Activated CD4-positive, alpha-beta memory T cell treated with anti-CD3 and anti-CD28 coated beads for 36 hours (primary cell): ENCODE measurements at regions not wholly inside any gene's neighbourhood (a gene's known extent, or its start where the extent isn't known, plus 50 kb on each side); places are given as distances from the start of the nearest gene placed in this dataset.

Experiments used
- CTCF ChIA-PET: fragments of 350-600 bp; sonication (Branson Sonifier 250); formaldehyde crosslinking; loops from one replicate; lab custom pipeline; 2021; ENCODE audit warnings: antibody characterized with exemption, inconsistent platforms; lab: Charles Lee
- POLR2A ChIA-PET: fragments of 350-600 bp; sonication (Branson Sonifier 250); formaldehyde crosslinking; loops from one replicate; lab custom pipeline; 2021; ENCODE audit warnings: antibody characterized with exemption; lab: Charles Lee
- DNase-seq: peaks from one replicate; pipeline ENCODE4 v3.0.0-alpha.2; 2020
- H3K27ac Mint-ChIP-seq: one replicate; pipeline ENCODE4 v1.8.0; 2021; ENCODE audit warnings: mixed read lengths
- H3K27me3 Mint-ChIP-seq: one replicate; pipeline ENCODE4 v1.8.0; 2021; ENCODE audit warnings: mixed read lengths
- H3K36me3 Mint-ChIP-seq: one replicate; pipeline ENCODE4 v1.8.0; 2021; ENCODE audit warnings: mixed read lengths
- H3K4me1 Mint-ChIP-seq: one replicate; pipeline ENCODE4 v1.8.0; 2021; ENCODE audit warnings: low read depth, mixed read lengths
- H3K4me3 Mint-ChIP-seq: one replicate; pipeline ENCODE4 v1.8.0; 2021; ENCODE audit warnings: mild to moderate bottlenecking, mixed read lengths
- H3K9me3 Mint-ChIP-seq: one replicate; pipeline ENCODE4 v1.8.0; 2021; ENCODE audit warnings: mixed read lengths
- intact Hi-C: fragments of 100-400 bp; cut with micrococcal nuclease; formaldehyde crosslinking; loops from one replicate; pipeline ENCODE4 v1.15.1; 2023

DNA sequence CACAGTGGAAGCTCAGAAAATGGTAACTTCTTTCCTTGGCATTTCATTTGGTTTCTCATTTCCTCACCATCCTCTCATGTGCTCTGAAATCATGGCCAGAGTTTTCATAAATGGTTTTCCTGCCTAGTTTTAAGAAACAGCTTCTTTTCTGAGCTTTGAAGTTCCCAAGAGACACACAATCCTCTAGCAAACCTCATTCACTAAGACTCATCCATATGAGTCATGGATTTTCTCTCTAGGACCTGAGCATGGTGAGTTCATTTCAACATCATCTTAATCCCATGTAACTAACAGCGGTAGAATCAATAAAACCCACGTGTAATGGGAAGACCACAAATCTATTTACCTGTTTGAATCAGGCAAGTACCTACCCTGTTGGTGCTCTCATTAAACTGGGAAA, 274.5 kb upstream of the LRTM1 start:
- ChIA-PET POLR2A (no interaction called here), CTCF (interaction anchor here (0.6 kb wide), 1 partner anchor 212 kb away, joined by 3 read pairs; no protein-coding TSS in a partner anchor)
- DNase-seq, result no peak
- Mint-ChIP-seq H3K36me3 (no peaks in the 10 kb centered on the region), H3K4me1 (no peaks in the 10 kb centered on the region), H3K27me3 (no peaks in the 10 kb centered on the region), H3K9me3 (no peaks in the 10 kb centered on the region), H3K4me3 (no peak overlapping the region), H3K27ac (no peak overlapping the region)
- intact Hi-C loops, result loop anchor here (10.0 kb wide), 1 partner anchor 522 kb away; no protein-coding TSS in a partner anchor

DNA sequence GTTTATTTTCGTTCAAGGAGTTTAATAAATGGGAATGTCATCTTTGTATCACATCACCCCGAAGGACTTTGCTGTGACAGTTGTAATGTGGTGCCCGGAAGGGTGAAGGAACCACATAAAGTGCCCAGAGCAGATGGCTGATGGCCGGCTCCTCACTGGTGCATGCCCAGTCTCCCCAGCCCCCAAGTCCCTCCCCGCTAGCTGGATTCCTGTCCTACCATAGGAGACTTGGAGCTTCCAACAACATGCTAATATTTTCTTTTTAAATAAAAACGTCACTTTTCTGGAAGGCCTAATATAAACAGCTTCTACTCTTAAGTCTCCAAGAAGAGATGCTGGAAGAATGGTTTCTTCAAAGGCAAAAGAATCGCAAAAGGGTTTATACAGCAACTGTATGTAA, 273.9 kb upstream of the LRTM1 start:
- CTCF ChIA-PET, result no interaction called here
- DNase-seq, result no peak
- Mint-ChIP-seq H3K9me3 (no peaks in the 10 kb centered on the region), H3K4me3 (no peak overlapping the region), H3K27me3 (no peaks in the 10 kb centered on the region), H3K27ac (no peak overlapping the region), H3K4me1 (no peaks in the 10 kb centered on the region), H3K36me3 (no peaks in the 10 kb centered on the region)
- POLR2A ChIA-PET, result no interaction called here
- intact Hi-C loops, result loop anchor here (10.0 kb wide), 1 partner anchor 523 kb away; no protein-coding TSS in a partner anchor

DNA sequence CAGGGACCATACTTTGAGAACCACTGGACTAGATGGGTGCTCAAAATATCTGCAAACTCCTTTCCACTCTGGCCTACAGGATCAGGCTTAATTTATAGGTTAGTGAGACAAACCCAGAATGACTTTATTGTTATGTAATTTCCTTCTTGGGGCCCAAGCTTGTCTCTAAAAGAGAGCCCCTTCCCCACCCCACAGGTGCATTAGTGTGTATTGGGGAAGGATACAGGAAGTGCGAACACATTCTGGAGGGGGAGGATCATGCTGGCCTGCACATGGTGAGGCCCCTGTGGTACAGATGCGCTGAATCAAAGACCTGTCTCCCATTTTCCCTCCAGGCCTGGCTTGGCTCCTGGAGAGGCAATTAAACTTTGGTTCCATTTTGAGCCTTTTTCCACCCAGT, 273.0 kb upstream of the LRTM1 start:
- DNase-seq, result no peak
- Mint-ChIP-seq H3K4me1 (no peaks in the 10 kb centered on the region), H3K27ac (no peak overlapping the region), H3K36me3 (no peaks in the 10 kb centered on the region), H3K27me3 (no peaks in the 10 kb centered on the region), H3K4me3 (no peak overlapping the region), H3K9me3 (no peaks in the 10 kb centered on the region)
- ChIA-PET CTCF (no interaction called here), POLR2A (no interaction called here)
- intact Hi-C loops, result loop anchor here (10.0 kb wide), 1 partner anchor 524 kb away; no protein-coding TSS in a partner anchor

DNA sequence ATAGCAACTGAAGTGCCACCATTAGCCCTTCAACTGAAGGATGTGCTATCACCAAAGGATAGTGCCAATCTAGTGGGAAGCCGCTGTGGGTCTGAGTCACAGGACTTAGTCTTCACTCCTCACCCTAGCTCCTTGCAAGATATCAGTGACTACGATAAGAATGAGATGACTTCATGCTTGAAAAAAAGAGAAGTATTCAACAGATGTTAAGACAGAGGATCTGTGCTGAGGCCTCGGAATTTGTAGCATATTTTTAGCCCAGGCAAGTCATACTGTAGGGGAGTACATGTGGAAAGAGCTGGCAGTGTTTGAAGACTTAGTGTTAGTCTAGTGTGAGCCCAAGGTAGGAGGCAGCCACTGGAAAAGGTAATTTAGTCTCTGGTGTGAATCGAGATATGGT, 270.7 kb upstream of the LRTM1 start:
- no peaks in the 10 kb centered on the region for H3K4me1 Mint-ChIP-seq
- no peak for DNase-seq
- no peaks in the 10 kb centered on the region for H3K36me3 Mint-ChIP-seq
- no peak overlapping the region for H3K27ac Mint-ChIP-seq
- no peak overlapping the region for H3K4me3 Mint-ChIP-seq
- CTCF ChIA-PET, result no interaction called here
- intact Hi-C loops, result no loop called here
- POLR2A ChIA-PET, result no interaction called here
- no peaks in the 10 kb centered on the region for H3K27me3 Mint-ChIP-seq
- H3K9me3 Mint-ChIP-seq, result no peaks in the 10 kb centered on the region

DNA sequence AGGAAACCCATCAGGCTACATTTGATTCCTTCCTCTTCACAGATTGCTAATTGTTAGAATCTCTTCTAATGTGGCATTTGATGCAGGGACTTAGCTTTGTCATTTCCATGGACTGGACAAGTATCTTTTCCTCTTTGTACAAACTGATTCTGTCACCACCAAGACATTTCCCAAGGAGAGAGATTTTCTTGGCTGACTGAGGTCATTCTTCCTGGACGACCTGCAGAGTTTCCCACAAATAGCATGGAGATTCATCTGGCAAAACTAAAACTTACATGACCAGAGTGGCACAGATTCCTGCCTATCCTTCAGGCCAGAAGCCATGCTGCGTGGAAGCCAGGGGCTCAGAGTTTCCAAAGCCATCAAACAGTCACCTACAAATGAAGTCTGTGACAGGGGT, 269.2 kb upstream of the LRTM1 start:
- Mint-ChIP-seq H3K4me3 (no peak overlapping the region), H3K4me1 (no peaks in the 10 kb centered on the region)
- CTCF ChIA-PET, result no interaction called here

DNA sequence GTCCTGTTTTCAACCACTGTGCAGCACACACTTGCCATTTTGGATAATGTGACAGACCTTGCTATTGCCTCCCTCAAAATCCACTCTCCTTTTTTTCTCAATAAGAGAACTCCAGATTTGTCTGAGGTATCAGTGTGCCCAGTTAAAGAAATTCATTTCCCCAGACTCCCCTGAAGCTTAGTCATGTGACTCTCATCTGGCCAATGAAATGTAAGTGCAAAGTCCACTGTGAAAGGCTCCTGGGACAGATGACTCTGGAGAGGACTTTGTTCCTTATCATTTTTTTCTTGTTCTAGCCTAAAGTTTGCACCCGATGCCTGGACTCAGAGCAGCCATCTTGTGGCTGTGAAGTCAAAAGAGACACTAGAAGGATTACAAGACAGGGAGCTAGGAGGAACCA, 268.6 kb upstream of the LRTM1 start:
- no peaks in the 10 kb centered on the region for H3K36me3 Mint-ChIP-seq

More for the DNA sequence above, 269.2 kb upstream of the LRTM1 start:
- Mint-ChIP-seq H3K27me3 (no peaks in the 10 kb centered on the region), H3K27ac (no peak overlapping the region), H3K9me3 (no peaks in the 10 kb centered on the region), H3K36me3 (no peaks in the 10 kb centered on the region)
- no peak for DNase-seq
- POLR2A ChIA-PET, result no interaction called here
- intact Hi-C loops, result no loop called here

DNA sequence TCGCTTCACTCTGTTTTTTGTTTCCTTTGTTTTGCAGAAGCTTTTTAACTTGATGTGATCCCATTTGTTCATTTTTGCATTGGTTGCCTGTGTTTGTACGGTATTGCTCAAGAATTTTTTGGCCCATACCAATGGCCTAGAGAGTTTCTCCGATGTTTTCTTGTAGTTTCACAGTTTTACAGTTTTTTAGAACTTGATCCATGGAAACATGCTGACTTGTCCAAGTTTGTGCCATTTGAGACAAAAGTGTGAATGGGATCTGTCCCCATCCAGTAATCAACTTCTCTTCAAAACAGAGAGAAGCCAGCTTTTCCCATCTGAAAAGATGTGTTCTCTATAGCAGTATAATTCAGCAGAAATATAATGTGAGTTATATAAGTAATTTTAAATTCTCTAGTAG, 266.5 kb upstream of the LRTM1 start:
- Mint-ChIP-seq H3K36me3 (no peaks in the 10 kb centered on the region), H3K27ac (no peak overlapping the region), H3K4me3 (no peak overlapping the region), H3K4me1 (no peaks in the 10 kb centered on the region), H3K9me3 (peaks cover 2% of the 10 kb centered on the region), H3K27me3 (no peaks in the 10 kb centered on the region)
- ChIA-PET POLR2A (no interaction called here), CTCF (no interaction called here)
- intact Hi-C loops, result no loop called here
- DNase-seq, result no peak

More for the DNA sequence above, 268.6 kb upstream of the LRTM1 start:
- Mint-ChIP-seq H3K27me3 (no peaks in the 10 kb centered on the region), H3K9me3 (no peaks in the 10 kb centered on the region), H3K4me3 (no peak overlapping the region), H3K27ac (no peak overlapping the region), H3K4me1 (no peaks in the 10 kb centered on the region)
- intact Hi-C loops, result no loop called here
- DNase-seq, result no peak
- CTCF ChIA-PET, result no interaction called here
- POLR2A ChIA-PET, result no interaction called here

DNA sequence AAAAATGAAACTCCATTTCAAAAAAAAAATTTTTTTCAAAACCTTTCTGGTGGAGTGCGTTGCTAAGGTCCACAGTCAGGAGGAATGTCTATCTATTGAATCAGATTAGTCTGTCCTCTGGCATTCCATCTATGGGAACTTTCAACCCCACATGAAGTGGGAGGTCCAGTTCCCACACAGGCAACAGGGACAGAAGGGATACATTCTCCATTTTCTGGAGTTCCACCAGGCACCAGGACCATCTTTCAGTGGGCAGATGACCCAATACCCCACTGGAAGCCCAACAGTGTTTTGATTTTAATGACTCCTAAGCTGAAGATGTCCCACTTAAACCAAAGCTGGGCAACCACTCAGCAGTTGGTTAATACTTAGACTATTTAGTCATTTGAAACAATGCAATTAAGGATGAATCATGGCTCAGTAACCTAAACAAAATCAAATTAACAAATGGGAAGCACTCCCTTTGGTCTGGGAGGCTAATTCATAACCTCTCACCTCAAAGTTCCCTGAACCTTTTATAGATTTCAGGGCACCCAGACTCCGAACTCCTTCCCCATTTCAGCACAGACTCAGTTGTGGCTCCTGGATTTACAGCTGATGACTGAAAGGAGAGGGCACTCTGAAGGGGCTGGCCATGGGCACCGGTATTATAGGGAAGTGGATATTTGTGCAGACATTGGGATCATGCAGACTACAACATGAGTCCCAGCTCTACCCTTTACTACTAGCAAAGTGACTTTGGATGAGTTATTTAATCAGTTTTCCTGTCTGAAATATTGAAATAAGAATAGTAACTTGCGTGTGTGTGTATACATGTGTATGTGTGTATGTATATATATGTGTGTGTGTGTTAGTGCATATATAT, 264.3 kb upstream of the LRTM1 start:
- no peak overlapping the region for H3K4me3 Mint-ChIP-seq
- H3K4me1 Mint-ChIP-seq, result no peaks in the 10 kb centered on the region
- no peak for DNase-seq
- POLR2A ChIA-PET, result no interaction called here
- H3K36me3 Mint-ChIP-seq, result no peaks in the 10 kb centered on the region
- no peak overlapping the region for H3K27ac Mint-ChIP-seq
- intact Hi-C loops, result no loop called here
- H3K27me3 Mint-ChIP-seq, result no peaks in the 10 kb centered on the region
- CTCF ChIA-PET, result no interaction called here
- peaks cover 2% of the 10 kb centered on the region for H3K9me3 Mint-ChIP-seq

DNA sequence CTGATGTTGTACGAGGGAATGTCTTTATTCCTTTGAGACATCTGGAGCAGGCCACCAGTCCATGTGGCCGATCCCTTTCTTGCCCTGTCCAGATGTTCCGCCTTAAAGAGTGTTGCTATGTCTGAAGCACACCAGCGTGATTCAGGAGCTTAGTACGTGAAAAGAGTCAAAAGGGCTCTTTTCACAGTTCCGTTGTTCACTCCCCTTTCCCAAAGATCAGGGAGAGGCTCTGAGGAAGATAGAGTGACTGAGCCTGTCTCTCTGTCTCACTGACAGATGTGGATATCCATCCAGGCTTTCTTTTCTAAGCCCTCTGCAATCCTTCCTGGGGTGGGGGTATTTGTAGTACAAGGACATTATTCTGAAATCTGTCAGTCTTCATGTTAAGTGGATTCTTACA, 262.5 kb upstream of the LRTM1 start:
- DNase-seq, result no peak
- intact Hi-C loops, result no loop called here
- no peaks in the 10 kb centered on the region for H3K27me3 Mint-ChIP-seq
- peaks cover 2% of the 10 kb centered on the region for H3K9me3 Mint-ChIP-seq
- ChIA-PET POLR2A (no interaction called here), CTCF (no interaction called here)
- H3K4me1 Mint-ChIP-seq, result no peaks in the 10 kb centered on the region
- no peak overlapping the region for H3K27ac Mint-ChIP-seq
- H3K4me3 Mint-ChIP-seq, result no peak overlapping the region
- H3K36me3 Mint-ChIP-seq, result no peaks in the 10 kb centered on the region

DNA sequence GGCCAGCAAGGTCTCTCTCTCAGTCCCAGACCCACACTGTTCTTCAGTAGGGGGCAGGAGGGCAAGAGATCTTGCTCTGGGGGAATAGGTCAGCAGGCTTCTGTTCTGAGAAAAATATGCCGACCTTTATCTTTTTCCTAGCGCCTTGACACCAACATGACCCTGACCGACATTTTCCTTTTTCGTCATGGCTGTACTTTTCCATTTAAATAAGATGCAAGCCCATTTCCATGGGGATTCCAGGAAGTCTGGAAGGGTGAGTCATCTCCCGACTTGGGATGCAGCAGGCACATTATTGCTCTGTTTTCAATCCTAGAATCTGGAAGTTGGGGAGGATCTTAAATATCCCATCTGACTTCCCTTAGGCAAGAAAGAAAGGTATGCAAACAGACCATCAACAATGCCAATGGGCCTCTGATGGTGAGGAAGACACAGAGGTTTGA, 261.5 kb upstream of the LRTM1 start:
- no peak overlapping the region for H3K4me3 Mint-ChIP-seq
- H3K36me3 Mint-ChIP-seq, result no peaks in the 10 kb centered on the region
- peaks cover 2% of the 10 kb centered on the region for H3K9me3 Mint-ChIP-seq
- H3K27ac Mint-ChIP-seq, result no peak overlapping the region
- ChIA-PET POLR2A (no interaction called here), CTCF (no interaction called here)
- H3K4me1 Mint-ChIP-seq, result no peaks in the 10 kb centered on the region
- H3K27me3 Mint-ChIP-seq, result no peaks in the 10 kb centered on the region
- intact Hi-C loops, result no loop called here
- DNase-seq, result no peak

DNA sequence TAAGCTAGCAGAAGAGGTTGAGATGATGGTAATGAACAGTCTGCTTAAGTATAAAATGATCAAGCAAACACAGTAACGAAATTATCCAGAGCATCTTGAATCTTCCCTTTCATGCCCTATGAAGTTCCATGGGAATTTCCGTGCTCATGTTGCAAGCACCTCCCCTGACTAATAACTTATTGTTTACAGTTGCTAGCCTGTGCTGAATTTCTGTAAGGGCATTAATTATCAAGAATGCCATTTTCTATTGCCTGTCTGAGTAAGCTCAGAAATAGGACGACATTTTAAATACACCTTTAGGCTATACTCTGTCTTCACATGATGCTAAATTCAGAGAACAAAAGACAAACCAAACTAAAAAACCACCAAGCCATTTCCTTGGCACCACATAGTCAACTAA, 257.5 kb upstream of the LRTM1 start:
- Mint-ChIP-seq H3K27me3 (peaks cover 2% of the 10 kb centered on the region), H3K9me3 (no peaks in the 10 kb centered on the region), H3K4me1 (no peaks in the 10 kb centered on the region), H3K4me3 (no peak overlapping the region), H3K27ac (no peak overlapping the region), H3K36me3 (no peaks in the 10 kb centered on the region)
- intact Hi-C loops, result no loop called here
- no peak for DNase-seq
- ChIA-PET CTCF (interaction anchor here (0.7 kb wide), 1 partner anchor 71 kb away, joined by 3 read pairs; no protein-coding TSS in a partner anchor), POLR2A (interaction anchor here (0.6 kb wide), 1 partner anchor 1305 kb away, joined by 3 read pairs; no protein-coding TSS in a partner anchor)

DNA sequence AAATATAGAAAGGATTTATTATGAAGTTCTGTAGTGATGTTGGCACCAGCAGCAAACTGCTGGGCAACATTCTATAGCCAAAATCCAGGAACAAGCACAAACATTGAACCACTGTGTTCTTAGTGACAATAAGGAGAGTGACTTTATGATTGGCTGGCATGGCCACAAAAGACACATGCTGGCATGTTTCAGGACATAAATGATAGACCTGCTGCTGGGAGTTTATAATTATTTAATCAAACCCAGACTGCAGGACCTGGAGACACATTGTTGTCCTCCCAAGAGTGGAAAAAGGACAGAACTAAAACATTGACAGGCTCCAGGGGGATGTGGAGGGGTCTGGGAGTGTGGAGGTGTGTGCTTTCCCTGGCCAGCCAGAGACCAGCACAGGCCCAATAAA, 255.3 kb upstream of the LRTM1 start:
- ChIA-PET POLR2A (no interaction called here), CTCF (no interaction called here)
- Mint-ChIP-seq H3K27ac (no peak overlapping the region), H3K9me3 (no peaks in the 10 kb centered on the region), H3K4me3 (no peak overlapping the region), H3K27me3 (peaks cover 2% of the 10 kb centered on the region), H3K36me3 (no peaks in the 10 kb centered on the region), H3K4me1 (no peaks in the 10 kb centered on the region)
- no peak for DNase-seq
- intact Hi-C loops, result no loop called here
